Aorta (tissue), 5 donors: ENCODE measurements at regions not wholly inside any gene's neighbourhood (a gene's known extent, or its start where the extent isn't known, plus 50 kb on each side); places are given as distances from the start of the nearest gene placed in this dataset.
"Not testable (repeated sequence)": the region's sequence is repeated elsewhere in the genome, so short reads cannot be mapped to it uniquely, and the experiment has no call there.

ENCODE experiments used
- ATAC-seq: fragments of 200-7000 bp; cut with Tn5 transposase; one replicate; pipeline ENCODE4 v1.9.1; 2022; ENCODE audit warnings: moderate library complexity; ENCODE audit not compliant: low FRiP score
- DNase-seq, 2 donors: peaks; one replicate each; pipeline ENCODE4 v3.0.0-alpha.2; 2020
- H3K27ac ChIP-seq, 2 donors: one replicate each; pipeline ENCODE4 v1.5.1; 2013; ENCODE audit warnings: low read length in 2 of 2, mild to moderate bottlenecking in 2 of 2, moderate library complexity in 2 of 2, control low read depth in 1 of 2, inconsistent platforms in 1 of 2, low read depth in 1 of 2
- H3K27me3 ChIP-seq, 2 donors: one replicate each; pipeline ENCODE4 v1.6.1; 2013; ENCODE audit warnings: control low read depth in 1 of 2, low read length in 1 of 2, mild to moderate bottlenecking in 1 of 2, moderate library complexity in 1 of 2; ENCODE audit not compliant: insufficient read depth in 2 of 2, control insufficient read depth in 1 of 2
- H3K36me3 ChIP-seq, 2 donors: one replicate each; pipeline ENCODE4 v1.6.1; 2013; ENCODE audit warnings: control low read depth in 1 of 2, low read length in 1 of 2, mild to moderate bottlenecking in 1 of 2; ENCODE audit not compliant: insufficient read depth in 2 of 2, control insufficient read depth in 1 of 2
- H3K4me1 ChIP-seq, 2 donors: one replicate each; pipeline ENCODE4 v1.6.1; 2013; ENCODE audit warnings: low read length in 2 of 2, control low read depth in 1 of 2, mild to moderate bottlenecking in 1 of 2, moderate library complexity in 1 of 2; ENCODE audit not compliant: insufficient read depth in 2 of 2, control insufficient read depth in 1 of 2
- H3K4me3 ChIP-seq, 2 donors: one replicate each; pipeline ENCODE4 v1.5.1; 2013; ENCODE audit warnings: low read length in 2 of 2, control low read depth in 1 of 2, mild to moderate bottlenecking in 1 of 2
- H3K9me3 ChIP-seq: one replicate; pipeline ENCODE4 v1.6.1; 2013; ENCODE audit warnings: mild to moderate bottlenecking, low read length; ENCODE audit not compliant: control insufficient read depth
- WGBS, 2 donors: extraction: QIAGEN DNeasy Blood & Tissue Kit; methylation state at CpG; one replicate each; pipeline ENCODE4 v1.1.7; 2013; 5-methylcytosine and 5-hydroxymethylcytosine counted together
- intact Hi-C, 2 donors: fragments of 100-400 bp; cut with DNase I; formaldehyde crosslinking; loops; one replicate each; pipeline versions ENCODE4 v1.14.2 to v1.15.0; 2022
- donor health status: healthy with polysubstance abuse.
- donor health status: Bipolar disorder and iron deficiency.
- donor health status: DM: no; HTN: no; CAD: no.
- donor health status: DM: no; HTN: no; CAD: no.
- donor health status: DM: yes; HTN: yes; CAD: no.

GRCh38 chr13:60251419-60251818, 87.7 kb upstream of the DIAPH3 start:
- H3K36me3 ChIP-seq, H3K27ac ChIP-seq, DNase-seq, intact Hi-C loops, H3K27me3 ChIP-seq, ATAC-seq, H3K9me3 ChIP-seq, H3K4me1 ChIP-seq, H3K4me3 ChIP-seq: not testable (repeated sequence)
- WGBS, 2 donors, result 86 to 90% methylated on average over 10 of the region's 10 CpGs

GRCh38 chr13:60258349-60258748, 94.6 kb upstream of the DIAPH3 start:
- no peaks in the 10 kb centered on the region for H3K27me3 ChIP-seq
- WGBS, 2 donors, result 56 to 57% methylated on average over 11 of the region's 11 CpGs
- no peak overlapping the region for H3K4me3 ChIP-seq
- no peaks in the 10 kb centered on the region for H3K9me3 ChIP-seq
- DNase-seq (no peak), ATAC-seq (no peak)
- no peak overlapping the region for H3K27ac ChIP-seq
- H3K4me1 ChIP-seq, result no peaks in the 10 kb centered on the region
- intact Hi-C loops, result no loop called here
- H3K36me3 ChIP-seq, result no peaks in the 10 kb centered on the region

- intact Hi-C loops, result no loop called here
- Histone ChIP-seq H3K4me3 (no peak overlapping the region), H3K4me1 (no peaks in the 10 kb centered on the region), H3K9me3 (no peaks in the 10 kb centered on the region), H3K27ac (no peak overlapping the region), H3K27me3 (no peaks in the 10 kb centered on the region), H3K36me3 (no peaks in the 10 kb centered on the region)
- DNase-seq, result no peak
- WGBS, 2 donors, result 66 to 69% methylated on average over 4 of the region's 4 CpGs
- ATAC-seq, result no peak
Observed at GRCh38 chr13:60260440-60260839, 96.7 kb upstream of the DIAPH3 start.

GRCh38 chr13:60261432-60262351, 98.0 kb upstream of the DIAPH3 start:
- intact Hi-C loops, result no loop called here
- WGBS, 2 donors, result 62 to 67% methylated on average over 12 of the region's 12 CpGs
- no peaks in the 10 kb centered on the region for H3K9me3 ChIP-seq
- ATAC-seq, result no peak
- no peaks in the 10 kb centered on the region for H3K27me3 ChIP-seq
- H3K4me3 ChIP-seq, result no peak overlapping the region
- no peaks in the 10 kb centered on the region for H3K36me3 ChIP-seq
- H3K27ac ChIP-seq, result no peak overlapping the region
- no peak for DNase-seq
- H3K4me1 ChIP-seq, result no peaks in the 10 kb centered on the region

GRCh38 chr13:60265566-60265965, 101.8 kb upstream of the DIAPH3 start:
- no peak for ATAC-seq
- Histone ChIP-seq H3K4me1 (no peaks in the 10 kb centered on the region), H3K4me3 (no peak overlapping the region), H3K9me3 (no peaks in the 10 kb centered on the region), H3K36me3 (no peaks in the 10 kb centered on the region), H3K27me3 (no peaks in the 10 kb centered on the region), H3K27ac (no peak overlapping the region)
- DNase-seq, result no peak
- intact Hi-C loops, result no loop called here
- WGBS, 2 donors, result 99 to 100% methylated on average over 1 of the region's 1 CpG

- DNase-seq (no peak), ATAC-seq (no peak)
- WGBS, 2 donors, result 45 to 50% methylated on average over 24 of the region's 24 CpGs
- no peaks in the 10 kb centered on the region for H3K4me1 ChIP-seq
- H3K9me3 ChIP-seq, result no peaks in the 10 kb centered on the region
- no peaks in the 10 kb centered on the region for H3K36me3 ChIP-seq
- H3K4me3 ChIP-seq, result peak overlapping the region; percentile 21 to 44
- no peaks in the 10 kb centered on the region for H3K27me3 ChIP-seq
- intact Hi-C loops, result no loop called here
- no peak overlapping the region for H3K27ac ChIP-seq
Observed at GRCh38 chr13:60267498-60268202, 103.9 kb upstream of the DIAPH3 start.

- Histone ChIP-seq H3K27ac (no peak overlapping the region), H3K36me3 (no peaks in the 10 kb centered on the region), H3K27me3 (no peaks in the 10 kb centered on the region), H3K4me3 (peak overlapping the region in 1 of 2 donors; percentile 44), H3K9me3 (no peaks in the 10 kb centered on the region), H3K4me1 (no peaks in the 10 kb centered on the region)
- ATAC-seq, result no peak
- no peak for DNase-seq
- intact Hi-C loops, result no loop called here
- 47 to 57% methylated on average over 8 of the region's 8 CpGs for whole genome bisulfite sequencing, 2 donors
Observed at GRCh38 chr13:60268203-60268555, 104.5 kb upstream of the DIAPH3 start.

- Histone ChIP-seq H3K27ac (no peak overlapping the region), H3K27me3 (no peaks in the 10 kb centered on the region), H3K4me3 (no peak overlapping the region), H3K36me3 (no peaks in the 10 kb centered on the region), H3K9me3 (no peaks in the 10 kb centered on the region), H3K4me1 (no peaks in the 10 kb centered on the region)
- intact Hi-C loops, result no loop called here
- no peak for DNase-seq
- ATAC-seq, result no peak
Observed at GRCh38 chr13:60273971-60274527, 110.3 kb upstream of the DIAPH3 start.
